Mucosa of descending colon (tissue), 3 donors: ENCODE measurements at regions not wholly inside any gene's neighbourhood (a gene's known extent, or its start where the extent isn't known, plus 50 kb on each side); places are given as distances from the start of the nearest gene placed in this dataset.

ENCODE experiments used
- ATAC-seq: fragments of 200-7000 bp; cut with Tn5 transposase; one replicate; pipeline ENCODE4 v1.9.1; 2020; ENCODE audit warnings: mild to moderate bottlenecking, moderate library complexity
- DNase-seq, 3 donors: peaks; one replicate each; pipeline ENCODE4 v3.0.0-alpha.2; 2020
- H3K36me3 ChIP-seq: fragments of 200-600 bp; one replicate; pipeline ENCODE4 v1.8.0; 2021; ENCODE audit warnings: low read depth, mild to moderate bottlenecking
- H3K4me1 ChIP-seq: fragments of 200-600 bp; one replicate; pipeline ENCODE4 v1.8.0; 2021; ENCODE audit warnings: low read depth, mild to moderate bottlenecking
- H3K4me3 ChIP-seq: fragments of 200-600 bp; one replicate; pipeline ENCODE4 v1.8.0; 2021; ENCODE audit warnings: mild to moderate bottlenecking
- H3K9me3 ChIP-seq: fragments of 200-600 bp; one replicate; pipeline ENCODE4 v1.8.0; 2021; ENCODE audit warnings: mild to moderate bottlenecking
- intact Hi-C, 2 donors: fragments of 100-400 bp; cut with DNase I in 1 of 2; cut with micrococcal nuclease in 1 of 2; formaldehyde crosslinking; loops; one replicate each; pipeline versions ENCODE4 v1.11.0 to v1.11.1; 2022; cut with DNase I, micrococcal nuclease
- TF ChIP-seq, protein P1 (sequence below): fragments of 200-600 bp; IDR thresholded peaks from one replicate; pipeline ENCODE4 v1.8.0; 2022; ENCODE audit warnings: antibody characterized with exemption, mild to moderate bottlenecking
- donor health status: DM: no; HTN: no; CAD: no; lungs with moderate emphysema.
- donor health status: DM: no; HTN: no; CAD: no.
- donor health status: DM: no; HTN: yes; CAD: no.

DNA sequence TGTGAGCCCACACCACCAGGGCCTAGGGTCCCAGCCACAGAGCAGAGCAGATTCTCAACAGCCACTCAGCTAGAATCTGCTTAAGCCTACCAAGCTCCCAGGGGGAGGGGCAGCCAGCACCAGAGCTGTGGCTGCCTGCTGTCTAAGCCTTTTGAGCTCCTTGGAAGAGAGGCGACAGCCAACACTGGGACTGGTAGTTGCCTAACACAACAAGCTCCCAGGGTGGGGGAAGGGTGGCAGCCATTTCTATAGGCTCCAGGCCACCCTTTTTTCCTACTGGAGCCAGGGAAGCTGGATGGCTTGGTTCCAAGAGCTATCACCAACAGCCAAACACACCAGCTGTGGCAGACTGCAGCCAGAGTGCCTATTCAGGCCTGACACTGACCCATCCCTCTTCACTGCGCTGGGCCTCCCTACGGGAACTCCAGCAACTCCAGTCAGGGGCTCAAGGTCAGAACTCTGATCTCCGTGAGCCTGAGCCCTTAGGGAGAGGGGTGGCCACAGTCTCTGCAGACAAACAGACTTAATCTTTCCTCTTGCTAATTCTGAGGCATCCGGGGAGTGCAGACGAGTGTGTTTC, 1824.3 kb upstream of the CELF4 start:
- H3K36me3 ChIP-seq, result no peaks in the 10 kb centered on the region
- no peaks in the 10 kb centered on the region for H3K9me3 ChIP-seq
- intact Hi-C loops, result no loop called here
- no peak overlapping the region for H3K4me3 ChIP-seq
- TF ChIP-seq, protein P1, sequence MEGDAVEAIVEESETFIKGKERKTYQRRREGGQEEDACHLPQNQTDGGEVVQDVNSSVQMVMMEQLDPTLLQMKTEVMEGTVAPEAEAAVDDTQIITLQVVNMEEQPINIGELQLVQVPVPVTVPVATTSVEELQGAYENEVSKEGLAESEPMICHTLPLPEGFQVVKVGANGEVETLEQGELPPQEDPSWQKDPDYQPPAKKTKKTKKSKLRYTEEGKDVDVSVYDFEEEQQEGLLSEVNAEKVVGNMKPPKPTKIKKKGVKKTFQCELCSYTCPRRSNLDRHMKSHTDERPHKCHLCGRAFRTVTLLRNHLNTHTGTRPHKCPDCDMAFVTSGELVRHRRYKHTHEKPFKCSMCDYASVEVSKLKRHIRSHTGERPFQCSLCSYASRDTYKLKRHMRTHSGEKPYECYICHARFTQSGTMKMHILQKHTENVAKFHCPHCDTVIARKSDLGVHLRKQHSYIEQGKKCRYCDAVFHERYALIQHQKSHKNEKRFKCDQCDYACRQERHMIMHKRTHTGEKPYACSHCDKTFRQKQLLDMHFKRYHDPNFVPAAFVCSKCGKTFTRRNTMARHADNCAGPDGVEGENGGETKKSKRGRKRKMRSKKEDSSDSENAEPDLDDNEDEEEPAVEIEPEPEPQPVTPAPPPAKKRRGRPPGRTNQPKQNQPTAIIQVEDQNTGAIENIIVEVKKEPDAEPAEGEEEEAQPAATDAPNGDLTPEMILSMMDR, result no peak
- ATAC-seq (no peak), DNase-seq (no peak)
- no peaks in the 10 kb centered on the region for H3K4me1 ChIP-seq

DNA sequence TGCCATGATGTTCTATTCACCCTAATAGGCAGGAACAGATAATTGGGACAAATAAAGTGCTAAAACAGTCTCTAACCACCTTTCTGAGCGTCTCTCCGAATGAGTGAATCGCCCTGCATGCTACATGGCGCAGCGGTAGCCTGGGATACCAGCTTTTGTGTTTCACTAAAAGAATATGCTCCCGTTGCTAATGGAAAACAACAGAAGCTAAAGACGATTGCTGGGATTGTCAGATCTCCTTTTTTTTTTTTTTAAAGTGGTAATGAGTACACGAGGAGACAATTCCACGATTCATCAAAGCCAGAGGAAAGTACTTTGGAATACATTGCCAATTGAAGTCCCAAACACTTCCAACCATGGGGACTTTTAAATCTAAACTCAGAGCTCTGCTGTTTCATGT, 1815.3 kb upstream of the CELF4 start:
- Histone ChIP-seq H3K4me1 (no peaks in the 10 kb centered on the region), H3K9me3 (no peaks in the 10 kb centered on the region), H3K36me3 (no peaks in the 10 kb centered on the region), H3K4me3 (no peak overlapping the region)
- ATAC-seq, result no peak
- intact Hi-C loops, result no loop called here
- DNase-seq, result no peak
- TF ChIP-seq, protein P1, result no peak

DNA sequence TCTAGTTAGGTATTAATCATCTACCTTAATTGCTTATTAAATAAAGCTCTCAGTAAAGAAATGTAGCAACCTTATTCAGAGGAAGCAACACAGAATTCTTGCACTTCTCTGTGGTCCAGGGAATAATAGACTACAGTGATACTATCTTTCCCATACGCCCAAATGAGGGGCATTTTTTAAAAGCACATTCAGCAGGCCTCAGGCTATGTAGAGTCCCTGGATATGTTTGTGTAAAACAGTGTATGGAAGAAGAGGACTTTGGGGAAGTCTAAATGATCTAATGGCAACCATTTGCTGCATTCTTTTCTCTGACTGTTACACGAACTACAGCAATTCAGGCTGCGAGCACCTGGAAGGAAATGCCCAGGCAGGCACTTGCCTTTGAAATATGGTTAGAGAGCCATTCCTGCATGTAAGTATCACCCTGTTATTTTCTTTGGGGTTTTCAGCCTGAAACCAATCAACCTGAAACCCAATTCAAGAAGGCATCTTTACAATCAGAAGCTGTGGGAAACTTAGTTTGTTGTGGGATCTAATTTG, 1814.7 kb upstream of the CELF4 start:
- H3K36me3 ChIP-seq, result no peaks in the 10 kb centered on the region
- ATAC-seq (no peak), DNase-seq (no peak)
- H3K4me1 ChIP-seq, result no peaks in the 10 kb centered on the region
- H3K4me3 ChIP-seq, result no peak overlapping the region
- TF ChIP-seq, protein P1, result no peak
- no peaks in the 10 kb centered on the region for H3K9me3 ChIP-seq
- intact Hi-C loops, result no loop called here

DNA sequence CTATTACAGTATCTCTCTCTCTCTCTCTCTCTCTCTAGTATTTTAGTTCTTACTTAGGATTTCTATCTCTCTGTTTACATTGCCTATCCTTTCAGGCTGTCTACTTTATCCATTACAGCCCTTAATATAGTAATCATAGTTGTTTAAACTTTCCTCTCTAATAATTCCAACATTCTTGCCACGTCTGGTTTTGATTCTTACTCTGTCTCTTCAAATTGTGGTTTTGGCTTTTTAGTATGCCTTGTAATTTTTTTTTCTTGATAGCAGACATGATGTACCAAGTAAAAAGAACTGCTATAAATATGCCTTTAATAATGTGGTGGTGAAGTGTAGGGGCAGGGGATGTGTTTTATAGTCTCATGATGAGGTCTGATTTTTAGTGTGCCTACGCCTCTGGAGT, 1809.5 kb upstream of the CELF4 start:
- Histone ChIP-seq H3K9me3 (peaks cover 2% of the 10 kb centered on the region), H3K4me3 (no peak overlapping the region), H3K4me1 (no peaks in the 10 kb centered on the region), H3K36me3 (no peaks in the 10 kb centered on the region)
- TF ChIP-seq, protein P1, result no peak
- ATAC-seq, result no peak
- no peak for DNase-seq
- intact Hi-C loops, result no loop called here

DNA sequence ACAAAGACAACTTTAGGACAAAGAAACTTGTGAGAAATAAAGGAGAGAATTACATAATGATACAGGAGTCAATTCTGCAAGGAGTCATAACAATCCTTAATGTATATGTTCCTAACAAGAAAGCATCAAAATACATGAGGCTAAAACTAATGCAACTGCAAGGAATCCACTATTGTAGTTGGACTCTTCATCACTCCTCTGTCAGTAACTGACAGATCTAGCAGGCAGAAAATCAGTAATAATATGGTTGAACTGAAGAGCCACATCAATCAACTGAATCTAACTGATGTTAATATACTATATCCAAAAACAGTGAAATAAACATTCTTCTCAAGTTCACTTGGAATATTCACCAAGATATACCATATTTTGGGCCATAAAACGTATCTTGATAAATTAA, 1806.4 kb upstream of the CELF4 start:
- no peak for DNase-seq
- intact Hi-C loops, result no loop called here
- Histone ChIP-seq H3K4me3 (no peak overlapping the region), H3K4me1 (no peaks in the 10 kb centered on the region), H3K9me3 (peaks cover 2% of the 10 kb centered on the region), H3K36me3 (no peaks in the 10 kb centered on the region)
- TF ChIP-seq, protein P1, result no peak
- no peak for ATAC-seq

DNA sequence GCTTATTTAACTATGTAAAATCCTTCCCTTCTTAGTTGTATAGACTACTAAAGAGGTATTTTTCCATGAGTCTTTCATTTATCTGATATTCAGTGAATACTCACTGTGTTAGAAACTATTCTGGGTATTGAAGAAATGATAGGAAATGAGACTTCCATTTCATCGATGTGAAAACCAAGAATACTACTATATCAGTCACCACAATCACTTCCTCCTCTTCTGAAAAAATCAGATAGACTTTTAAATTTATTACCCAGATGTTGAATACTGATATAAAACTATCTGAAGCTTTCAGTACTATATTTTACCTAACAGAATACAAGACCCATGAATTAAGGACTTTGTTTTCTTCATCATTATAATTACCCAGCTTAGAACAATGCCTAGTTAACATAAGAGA, 1801.1 kb upstream of the CELF4 start:
- intact Hi-C loops, result no loop called here
- ATAC-seq (no peak), DNase-seq (no peak)
- peaks cover 2% of the 10 kb centered on the region for H3K9me3 ChIP-seq
- no peak overlapping the region for H3K4me3 ChIP-seq
- H3K4me1 ChIP-seq, result no peaks in the 10 kb centered on the region
- TF ChIP-seq, protein P1, result no peak
- no peaks in the 10 kb centered on the region for H3K36me3 ChIP-seq
